NOMO-1 treated with DMSO at 0.1 percent for 48 hours (cell line): ENCODE measurements at regions not wholly inside any gene's neighbourhood (a gene's known extent, or its start where the extent isn't known, plus 50 kb on each side); places are given as distances from the start of the nearest gene placed in this dataset.
A peak's percentile ranks its signal among the peaks of the same experiment; 100 is the strongest.
"Not testable (repeated sequence)": the region's sequence is repeated elsewhere in the genome, so short reads cannot be mapped to it uniquely, and the experiment has no call there.

Source experiments
- DNase-seq: peaks from one replicate; lab custom pipeline; 2025; ENCODE audit not compliant: unreplicated experiment; lab: John Stamatoyannopoulos, UW

GRCh38 chr22:27594474-27595134 is 207.0 kb downstream of the MN1 start:
- DNase-seq = no peak

GRCh38 chr22:27596133-27596870 is 205.3 kb downstream of the MN1 start:
- DNase-seq = no peak

DNA sequence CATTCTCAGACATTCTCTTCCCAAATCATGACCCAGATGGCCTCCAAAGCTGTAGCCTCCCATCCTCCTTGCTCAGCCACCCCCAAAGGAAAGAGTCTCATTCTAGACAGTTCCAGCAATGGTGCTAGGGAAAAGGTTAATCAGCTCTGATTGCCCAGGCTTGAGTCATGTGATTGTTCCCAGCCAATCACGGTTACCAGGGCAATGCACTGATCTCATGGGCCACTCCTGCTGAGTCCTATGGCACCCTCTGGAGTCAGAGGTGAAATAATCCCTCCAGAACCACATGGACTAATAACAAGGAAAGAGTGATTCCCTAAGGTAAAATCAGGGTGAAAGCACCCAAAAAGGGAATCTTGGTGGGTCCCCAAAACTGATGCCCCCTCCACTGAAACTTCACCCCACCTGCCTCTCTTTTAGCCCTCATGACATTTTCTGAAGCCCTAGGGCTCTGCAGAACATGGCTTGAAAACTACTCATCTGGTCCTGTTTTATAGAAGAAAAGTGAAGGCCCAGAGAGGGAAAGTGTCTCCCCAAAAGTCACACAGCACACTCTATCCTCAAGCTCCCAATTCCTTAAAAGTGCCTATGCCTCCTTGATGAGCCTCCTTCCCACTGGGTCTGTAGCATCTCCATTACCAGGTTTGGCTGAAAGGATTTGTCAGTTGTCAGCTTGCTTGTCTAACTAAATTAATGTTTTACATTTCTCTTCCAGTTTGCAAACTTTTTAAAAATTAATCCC is 203.7 kb downstream of the MN1 start:
- no peak for DNase-seq

GRCh38 chr22:27598792-27599191 is 202.8 kb downstream of the MN1 start:
- peak; percentile 78 for DNase-seq

GRCh38 chr22:27601195-27601594 is 200.4 kb downstream of the MN1 start:
- no peak for DNase-seq

GRCh38 chr22:27602390-27602789 is 199.2 kb downstream of the MN1 start:
- DNase-seq = no peak

GRCh38 chr22:27603111-27603799 is 198.3 kb downstream of the MN1 start:
- DNase-seq = no peak

- DNase-seq = no peak
Observed at GRCh38 chr22:27603800-27604144, 197.8 kb downstream of the MN1 start.

GRCh38 chr22:27605390-27605789 is 196.2 kb downstream of the MN1 start:
- no peak for DNase-seq

GRCh38 chr22:27607750-27608149 is 193.8 kb downstream of the MN1 start:
- DNase-seq = not testable (repeated sequence)

- DNase-seq = no peak
Observed at GRCh38 chr22:27609451-27609888, 192.1 kb downstream of the MN1 start.

GRCh38 chr22:27610164-27610563 is 191.4 kb downstream of the MN1 start:
- not testable (repeated sequence) for DNase-seq

DNA sequence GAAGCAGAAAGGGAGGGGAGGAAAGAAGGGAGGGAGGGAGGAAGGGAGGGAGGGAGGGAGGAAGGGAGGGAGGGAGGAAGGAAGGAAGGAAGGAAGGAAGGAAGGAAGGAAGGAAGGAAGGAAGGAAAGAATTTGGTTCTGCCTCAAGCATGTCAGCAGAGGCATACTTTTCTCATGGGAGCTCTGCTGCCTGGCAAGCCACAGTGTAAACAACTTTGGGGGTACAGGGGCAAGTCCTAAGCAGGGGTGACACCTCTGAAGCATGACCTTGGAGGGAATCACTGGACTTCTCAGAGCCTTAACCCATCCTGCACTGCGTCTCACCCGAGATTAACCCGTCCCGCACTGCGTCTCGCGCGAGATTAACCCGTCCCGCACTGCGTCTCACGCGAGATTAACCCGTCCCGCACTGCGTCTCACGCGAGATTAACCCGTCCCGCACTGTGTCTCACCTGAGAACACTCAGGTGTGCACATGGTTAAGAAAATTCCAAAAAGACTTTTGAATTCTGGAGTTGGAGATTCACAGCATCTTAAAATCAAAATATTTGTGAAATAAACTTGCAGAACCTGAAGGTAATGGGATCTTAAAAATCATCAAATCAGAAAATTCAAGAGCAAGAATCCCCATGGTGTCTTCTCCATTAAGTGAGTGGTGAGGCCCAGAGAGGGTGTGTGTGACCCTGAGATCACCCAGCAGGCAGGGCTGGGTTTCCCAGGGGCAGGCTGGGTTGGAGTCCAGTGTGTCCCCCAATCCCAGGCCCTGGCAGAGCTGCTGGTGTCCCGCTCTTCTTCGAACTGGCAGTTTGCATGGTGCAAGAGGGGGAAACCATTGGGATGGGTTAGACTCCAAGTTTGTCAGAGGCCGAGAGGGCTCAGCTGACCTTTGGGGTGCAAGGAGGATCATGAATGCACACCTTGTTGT is 190.4 kb downstream of the MN1 start:
- DNase-seq = no peak

GRCh38 chr22:27612115-27612514 is 189.4 kb downstream of the MN1 start:
- no peak for DNase-seq

GRCh38 chr22:27613099-27614005 is 188.2 kb downstream of the MN1 start:
- no peak for DNase-seq

- DNase-seq = no peak
Observed at GRCh38 chr22:27614006-27614649, 187.4 kb downstream of the MN1 start.

DNA sequence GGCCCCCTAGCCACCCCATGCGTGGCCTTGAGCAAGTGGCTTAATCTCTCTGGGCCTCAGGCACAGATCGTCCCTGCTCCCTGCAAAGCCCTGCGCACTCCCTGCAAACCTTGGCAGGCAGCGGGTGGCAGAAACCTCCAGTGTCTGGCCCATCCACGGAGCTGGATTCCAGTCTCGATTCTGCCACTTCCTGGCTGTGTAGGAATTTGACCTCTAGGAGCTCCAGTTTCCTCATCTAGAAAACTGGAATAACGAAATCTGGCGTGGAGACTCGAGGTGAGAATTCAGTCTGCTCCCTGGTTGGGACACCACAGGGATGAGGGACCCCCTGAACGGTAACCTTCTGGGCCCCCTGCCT is 186.9 kb downstream of the MN1 start:
- no peak for DNase-seq

DNA sequence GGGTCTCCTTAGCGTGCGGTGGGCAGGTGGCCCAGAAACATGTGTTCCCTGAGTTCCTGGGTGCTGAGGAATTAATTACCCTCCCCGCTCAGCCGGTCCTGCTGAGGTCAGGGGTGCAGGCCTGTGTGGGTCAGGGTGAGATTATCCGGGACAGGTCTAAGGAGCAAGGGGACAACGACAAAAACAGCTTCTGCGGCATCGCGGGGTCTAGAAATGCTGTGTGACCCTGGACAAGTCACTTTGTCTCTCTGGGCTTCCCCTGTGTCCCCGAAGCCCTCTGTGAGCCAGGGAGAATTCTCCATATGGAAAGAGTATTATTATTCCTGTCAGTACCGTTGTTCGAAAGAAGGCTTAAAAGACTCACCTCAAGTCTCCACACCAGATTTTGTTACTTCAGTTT is 186.1 kb downstream of the MN1 start:
- DNase-seq = no peak

DNA sequence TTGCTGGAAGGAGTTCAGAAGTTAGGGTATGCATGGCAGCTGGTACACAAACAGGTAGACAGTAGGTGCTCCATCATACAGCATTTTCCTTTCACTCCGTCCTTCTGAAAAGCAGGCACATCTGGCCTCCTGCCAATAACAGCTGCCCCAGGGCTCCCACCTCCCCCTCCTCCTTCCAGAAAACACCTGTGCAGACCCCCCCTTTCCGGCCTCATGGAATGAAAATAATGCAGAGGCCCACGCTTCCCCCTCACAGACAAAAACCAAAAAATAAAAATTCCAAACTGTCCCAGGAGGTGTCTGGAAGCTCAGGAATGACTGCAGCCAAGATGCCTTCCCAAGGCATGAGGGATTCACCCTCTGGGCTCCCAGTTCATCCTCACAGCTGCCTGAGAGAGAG is 185.5 kb downstream of the MN1 start:
- DNase-seq = no peak
